A549 (cell line): ENCODE measurements at regions not wholly inside any gene's neighbourhood (a gene's known extent, or its start where the extent isn't known, plus 50 kb on each side); places are given as distances from the start of the nearest gene placed in this dataset.

Source experiments
- BHLHE40 ChIP-seq: IDR thresholded peaks from 2 replicates; pipeline ENCODE4 v1.6.1; 2012; ENCODE audit warnings: low read depth, low read length, inconsistent platforms
- CHD2 ChIP-seq: fragments of 150-350 bp; IDR thresholded peaks from 2 replicates; pipeline ENCODE4 v1.6.1; 2014; ENCODE audit warnings: low read length; ENCODE audit not compliant: partially characterized antibody
- CHD4 ChIP-seq: fragments of 200-600 bp; sonication (generic); IDR thresholded peaks from 2 replicates; pipeline ENCODE4 v1.6.1; 2016; ENCODE audit warnings: antibody characterized with exemption, mild to moderate bottlenecking, borderline replicate concordance
- HDAC2 ChIP-seq: fragments of 200-600 bp; sonication (generic); IDR thresholded peaks from 2 replicates; pipeline ENCODE4 v1.6.1; 2016
- MYC ChIP-seq: IDR thresholded peaks from 2 replicates; pipeline ENCODE4 v1.6.1; 2012; ENCODE audit warnings: mild to moderate bottlenecking, inconsistent platforms, low read length, improper control_type of control experiment, borderline replicate concordance
- POLR2A ChIP-seq: IDR thresholded peaks from 2 replicates; pipeline ENCODE4 v1.6.1; 2012; ENCODE audit warnings: mild to moderate bottlenecking, low read length
- RAD21 ChIP-seq, 2 experiments: fragments of >200 bp in 1 of 2; sonication (Bioruptor Twin) in 1 of 2; formaldehyde crosslinking in 1 of 2; IDR thresholded peaks in 1 of 2; conservative IDR thresholded peaks in 1 of 2; 2 replicates in 1 of 2; 3 replicates in 1 of 2; pipeline ENCODE4 v1.6.1; 2012 to 2018; ENCODE audit warnings: inconsistent platforms in 1 of 2
- TF ChIP-seq, protein P1 (sequence below): fragments of 150-350 bp; IDR thresholded peaks from 2 replicates; pipeline ENCODE4 v1.6.1; 2014; ENCODE audit warnings: low read depth, mild to moderate bottlenecking, low read length
- TF ChIP-seq, protein P2 (sequence below): fragments of >200 bp; sonication (Bioruptor Twin); formaldehyde crosslinking; IDR thresholded peaks from 3 replicates; pipeline ENCODE4 v1.5.1; 2016

DNA sequence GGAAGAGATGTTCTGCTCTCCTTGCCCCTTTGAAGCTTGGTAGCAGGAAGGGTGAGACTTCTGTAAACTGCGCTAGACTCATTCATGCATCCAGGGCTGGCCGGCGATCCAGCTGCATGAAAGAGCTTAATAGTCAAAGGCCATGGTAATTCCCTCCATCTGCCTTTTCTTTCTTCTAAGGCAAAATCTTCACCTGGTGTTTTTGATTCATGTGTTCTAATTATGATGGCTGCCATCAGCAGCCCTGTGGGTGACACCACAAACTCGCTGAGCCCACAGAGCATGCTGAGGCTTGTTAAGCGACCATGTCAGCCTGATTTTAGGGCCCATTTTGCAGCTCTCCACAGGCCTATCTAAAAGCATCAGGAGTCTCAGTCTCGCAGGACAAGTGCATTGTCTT lies 450.1 kb upstream of the TENM3 start:
- TF ChIP-seq, protein P1, sequence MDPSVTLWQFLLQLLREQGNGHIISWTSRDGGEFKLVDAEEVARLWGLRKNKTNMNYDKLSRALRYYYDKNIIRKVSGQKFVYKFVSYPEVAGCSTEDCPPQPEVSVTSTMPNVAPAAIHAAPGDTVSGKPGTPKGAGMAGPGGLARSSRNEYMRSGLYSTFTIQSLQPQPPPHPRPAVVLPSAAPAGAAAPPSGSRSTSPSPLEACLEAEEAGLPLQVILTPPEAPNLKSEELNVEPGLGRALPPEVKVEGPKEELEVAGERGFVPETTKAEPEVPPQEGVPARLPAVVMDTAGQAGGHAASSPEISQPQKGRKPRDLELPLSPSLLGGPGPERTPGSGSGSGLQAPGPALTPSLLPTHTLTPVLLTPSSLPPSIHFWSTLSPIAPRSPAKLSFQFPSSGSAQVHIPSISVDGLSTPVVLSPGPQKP: no peak
- TF ChIP-seq, protein P2, sequence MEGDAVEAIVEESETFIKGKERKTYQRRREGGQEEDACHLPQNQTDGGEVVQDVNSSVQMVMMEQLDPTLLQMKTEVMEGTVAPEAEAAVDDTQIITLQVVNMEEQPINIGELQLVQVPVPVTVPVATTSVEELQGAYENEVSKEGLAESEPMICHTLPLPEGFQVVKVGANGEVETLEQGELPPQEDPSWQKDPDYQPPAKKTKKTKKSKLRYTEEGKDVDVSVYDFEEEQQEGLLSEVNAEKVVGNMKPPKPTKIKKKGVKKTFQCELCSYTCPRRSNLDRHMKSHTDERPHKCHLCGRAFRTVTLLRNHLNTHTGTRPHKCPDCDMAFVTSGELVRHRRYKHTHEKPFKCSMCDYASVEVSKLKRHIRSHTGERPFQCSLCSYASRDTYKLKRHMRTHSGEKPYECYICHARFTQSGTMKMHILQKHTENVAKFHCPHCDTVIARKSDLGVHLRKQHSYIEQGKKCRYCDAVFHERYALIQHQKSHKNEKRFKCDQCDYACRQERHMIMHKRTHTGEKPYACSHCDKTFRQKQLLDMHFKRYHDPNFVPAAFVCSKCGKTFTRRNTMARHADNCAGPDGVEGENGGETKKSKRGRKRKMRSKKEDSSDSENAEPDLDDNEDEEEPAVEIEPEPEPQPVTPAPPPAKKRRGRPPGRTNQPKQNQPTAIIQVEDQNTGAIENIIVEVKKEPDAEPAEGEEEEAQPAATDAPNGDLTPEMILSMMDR: no peak
- no peak for TF ChIP-seq CHD4
- TF ChIP-seq HDAC2: no peak
- TF ChIP-seq MYC: no peak
- TF ChIP-seq RAD21 (conservative IDR thresholded peaks at IDR 0.05 in 1 of 2, IDR thresholded peaks at IDR 0.05 in 1 of 2): no peak
- no peak for TF ChIP-seq CHD2
- no peak for TF ChIP-seq POLR2A
- TF ChIP-seq BHLHE40: no peak
